SK-N-MC (cell line): ENCODE measurements at regions not wholly inside any gene's neighbourhood (a gene's known extent, or its start where the extent isn't known, plus 50 kb on each side); places are given as distances from the start of the nearest gene placed in this dataset.

ENCODE experiments used
- EZH2 ChIP-seq: fragments of 200-600 bp; sonication (generic); IDR thresholded peaks from one replicate; pipeline ENCODE4 v1.6.1; 2017; ENCODE audit warnings: antibody characterized with exemption
- POLR2AphosphoS5 ChIP-seq: IDR thresholded peaks from 2 replicates; pipeline ENCODE4 v1.6.1; 2012; ENCODE audit warnings: mild to moderate bottlenecking, low read depth, low read length, borderline replicate concordance

GRCh38 chr7:131222171-131222570 is 105.5 kb upstream of the MKLN1 start:
- TF ChIP-seq EZH2 (no peak), POLR2AphosphoS5 (no peak)
